ENCODE measurements at regions not wholly inside any gene's neighbourhood (a gene's known extent, or its start where the extent isn't known, plus 50 kb on each side); places are given as distances from the start of the nearest gene placed in this dataset.

- TF ChIP-seq, protein P1, sequence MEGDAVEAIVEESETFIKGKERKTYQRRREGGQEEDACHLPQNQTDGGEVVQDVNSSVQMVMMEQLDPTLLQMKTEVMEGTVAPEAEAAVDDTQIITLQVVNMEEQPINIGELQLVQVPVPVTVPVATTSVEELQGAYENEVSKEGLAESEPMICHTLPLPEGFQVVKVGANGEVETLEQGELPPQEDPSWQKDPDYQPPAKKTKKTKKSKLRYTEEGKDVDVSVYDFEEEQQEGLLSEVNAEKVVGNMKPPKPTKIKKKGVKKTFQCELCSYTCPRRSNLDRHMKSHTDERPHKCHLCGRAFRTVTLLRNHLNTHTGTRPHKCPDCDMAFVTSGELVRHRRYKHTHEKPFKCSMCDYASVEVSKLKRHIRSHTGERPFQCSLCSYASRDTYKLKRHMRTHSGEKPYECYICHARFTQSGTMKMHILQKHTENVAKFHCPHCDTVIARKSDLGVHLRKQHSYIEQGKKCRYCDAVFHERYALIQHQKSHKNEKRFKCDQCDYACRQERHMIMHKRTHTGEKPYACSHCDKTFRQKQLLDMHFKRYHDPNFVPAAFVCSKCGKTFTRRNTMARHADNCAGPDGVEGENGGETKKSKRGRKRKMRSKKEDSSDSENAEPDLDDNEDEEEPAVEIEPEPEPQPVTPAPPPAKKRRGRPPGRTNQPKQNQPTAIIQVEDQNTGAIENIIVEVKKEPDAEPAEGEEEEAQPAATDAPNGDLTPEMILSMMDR (IDR thresholded peaks at IDR 0.05), result no peak
- TF ChIP-seq POLR2A (IDR thresholded peaks at IDR 0.05), result no peak
Observed at GRCh38 chr4:14124816-14125215, 497.3 kb upstream of the BOD1L1 start.
